ENCODE measurements at regions not wholly inside any gene's neighbourhood (a gene's known extent, or its start where the extent isn't known, plus 50 kb on each side); places are given as distances from the start of the nearest gene placed in this dataset.

DNA sequence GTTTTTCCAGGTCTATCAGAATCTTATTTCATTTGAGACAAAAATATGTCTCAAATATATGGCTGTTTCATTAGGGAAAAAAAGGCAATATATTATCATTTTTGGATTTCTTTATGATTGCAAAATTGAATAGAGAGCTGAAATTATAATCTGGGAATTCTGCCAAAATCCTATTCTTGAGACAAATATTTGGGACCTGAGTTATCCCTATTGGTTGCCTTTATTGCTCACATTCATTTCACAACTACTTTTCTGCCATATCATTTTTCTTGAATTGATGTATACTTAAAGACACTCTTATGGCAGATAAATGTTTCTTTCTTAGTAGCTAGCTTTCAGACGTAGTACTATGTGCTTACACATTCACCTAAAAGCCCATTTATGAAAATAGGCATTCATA, 241.6 kb upstream of the NOVA1 start:
- Mint-ChIP-seq H3K27ac (no peak overlapping the region), H3K4me1 (no peaks in the 10 kb centered on the region), H3K9me3 (ENCODE audit: insufficient read depth) (no peaks in the 10 kb centered on the region), H3K4me3 (no peak overlapping the region), H3K27me3 (no peaks in the 10 kb centered on the region)
- H2AFZ ChIP-seq (ENCODE audit: insufficient read depth, low read depth, low read length, poor library complexity, severe bottlenecking): no peak overlapping the region
- intact Hi-C loops (cut with micrococcal nuclease): no loop called here
- H3K36me3 ChIP-seq (replicated peaks in 1 of 2; ENCODE audit: control extremely low read depth in 1 of 2, control insufficient read depth in 1 of 2, extremely low read depth in 1 of 2, insufficient read depth in 2 of 2, low read length in 1 of 2): no peaks in the 10 kb centered on the region
- ATAC-seq (ENCODE audit: low read depth) (no peak), DNase-seq (no peak)
- no peaks in the 10 kb centered on the region for H3K27me3 ChIP-seq (replicated peaks in 1 of 4; ENCODE audit: control extremely low read depth in 1 of 4, control insufficient read depth in 3 of 4, insufficient read depth in 4 of 4, low read length in 3 of 4)
- ChIA-PET POLR2A (no interaction called here), CTCF (no interaction called here)
- no peak overlapping the region for H3K9ac ChIP-seq (ENCODE audit: low read length)
- no peaks in the 10 kb centered on the region for H3K79me2 ChIP-seq (ENCODE audit: control insufficient read depth, insufficient read depth, low read length)
- no peak overlapping the region for H3K4me2 ChIP-seq (replicated peaks; ENCODE audit: low read depth, low read length, poor library complexity, severe bottlenecking)
- H3K4me1 ChIP-seq (ENCODE audit: control insufficient read depth in 2 of 2, insufficient read depth in 2 of 2, low read length in 2 of 2): no peaks in the 10 kb centered on the region
- no peaks in the 10 kb centered on the region for H4K20me1 ChIP-seq (ENCODE audit: control insufficient read depth, insufficient read depth, low read length, poor library complexity, severe bottlenecking)
- TF ChIP-seq EZH2 (IDR thresholded peaks at IDR 0.05; ENCODE audit: borderline replicate concordance, insufficient read depth, low read depth, low read length, poor library complexity, severe bottlenecking): no peak
- TF ChIP-seq, protein P1, sequence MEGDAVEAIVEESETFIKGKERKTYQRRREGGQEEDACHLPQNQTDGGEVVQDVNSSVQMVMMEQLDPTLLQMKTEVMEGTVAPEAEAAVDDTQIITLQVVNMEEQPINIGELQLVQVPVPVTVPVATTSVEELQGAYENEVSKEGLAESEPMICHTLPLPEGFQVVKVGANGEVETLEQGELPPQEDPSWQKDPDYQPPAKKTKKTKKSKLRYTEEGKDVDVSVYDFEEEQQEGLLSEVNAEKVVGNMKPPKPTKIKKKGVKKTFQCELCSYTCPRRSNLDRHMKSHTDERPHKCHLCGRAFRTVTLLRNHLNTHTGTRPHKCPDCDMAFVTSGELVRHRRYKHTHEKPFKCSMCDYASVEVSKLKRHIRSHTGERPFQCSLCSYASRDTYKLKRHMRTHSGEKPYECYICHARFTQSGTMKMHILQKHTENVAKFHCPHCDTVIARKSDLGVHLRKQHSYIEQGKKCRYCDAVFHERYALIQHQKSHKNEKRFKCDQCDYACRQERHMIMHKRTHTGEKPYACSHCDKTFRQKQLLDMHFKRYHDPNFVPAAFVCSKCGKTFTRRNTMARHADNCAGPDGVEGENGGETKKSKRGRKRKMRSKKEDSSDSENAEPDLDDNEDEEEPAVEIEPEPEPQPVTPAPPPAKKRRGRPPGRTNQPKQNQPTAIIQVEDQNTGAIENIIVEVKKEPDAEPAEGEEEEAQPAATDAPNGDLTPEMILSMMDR (IDR thresholded peaks at IDR 0.05): no peak
- no peak overlapping the region for H3K4me3 ChIP-seq (ENCODE audit: control extremely low read depth in 1 of 5, extremely low read depth in 1 of 5, insufficient read depth in 1 of 5, low read depth in 2 of 5, low read length in 4 of 5)
- WGBS (ENCODE audit: insufficient coverage): no CpG with 5 or more reads among the region's 1 CpG
- H3K9me3 ChIP-seq (ENCODE audit: control extremely low read depth in 1 of 3, control insufficient read depth in 2 of 3, insufficient read depth in 1 of 3, low read length in 2 of 3): no peaks in the 10 kb centered on the region
- H3K27ac ChIP-seq (ENCODE audit: low read length in 2 of 2): no peak overlapping the region

DNA sequence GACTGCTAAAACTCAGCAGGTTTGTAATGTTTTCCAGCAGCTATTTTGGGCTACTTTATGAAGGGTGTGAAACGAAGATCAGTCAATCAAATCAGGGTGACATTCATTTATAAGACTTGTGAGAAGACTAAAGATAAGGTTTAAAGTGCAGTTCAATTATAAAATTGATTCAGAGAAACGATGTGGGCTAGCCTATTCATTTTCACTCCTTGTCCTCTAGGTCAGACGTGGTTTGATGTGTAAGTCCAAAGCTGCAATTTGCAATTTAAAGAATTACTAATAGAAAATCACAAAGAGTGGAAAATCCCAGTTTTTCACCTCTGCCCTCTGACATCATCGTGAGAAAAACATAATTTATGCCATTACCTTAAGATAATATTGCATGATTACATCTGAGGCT, 243.5 kb upstream of the NOVA1 start:
- Mint-ChIP-seq H3K27me3 (no peaks in the 10 kb centered on the region), H3K9me3 (ENCODE audit: insufficient read depth) (no peaks in the 10 kb centered on the region), H3K27ac (no peak overlapping the region), H3K4me1 (no peaks in the 10 kb centered on the region), H3K4me3 (no peak overlapping the region)
- Histone ChIP-seq H2AFZ (ENCODE audit: insufficient read depth, low read depth, low read length, poor library complexity, severe bottlenecking) (no peak overlapping the region), H3K4me2 (replicated peaks; ENCODE audit: low read depth, low read length, poor library complexity, severe bottlenecking) (no peak overlapping the region), H3K27ac (ENCODE audit: low read length in 2 of 2) (no peak overlapping the region), H3K4me3 (ENCODE audit: control extremely low read depth in 1 of 5, extremely low read depth in 1 of 5, insufficient read depth in 1 of 5, low read depth in 2 of 5, low read length in 4 of 5) (no peak overlapping the region), H3K4me1 (ENCODE audit: control insufficient read depth in 2 of 2, insufficient read depth in 2 of 2, low read length in 2 of 2) (no peaks in the 10 kb centered on the region), H3K9me3 (ENCODE audit: control extremely low read depth in 1 of 3, control insufficient read depth in 2 of 3, insufficient read depth in 1 of 3, low read length in 2 of 3) (no peaks in the 10 kb centered on the region), H3K9ac (ENCODE audit: low read length) (no peak overlapping the region), H3K36me3 (replicated peaks in 1 of 2; ENCODE audit: control extremely low read depth in 1 of 2, control insufficient read depth in 1 of 2, extremely low read depth in 1 of 2, insufficient read depth in 2 of 2, low read length in 1 of 2) (no peaks in the 10 kb centered on the region), H3K79me2 (ENCODE audit: control insufficient read depth, insufficient read depth, low read length) (no peaks in the 10 kb centered on the region), H4K20me1 (ENCODE audit: control insufficient read depth, insufficient read depth, low read length, poor library complexity, severe bottlenecking) (no peaks in the 10 kb centered on the region), H3K27me3 (replicated peaks in 1 of 4; ENCODE audit: control extremely low read depth in 1 of 4, control insufficient read depth in 3 of 4, insufficient read depth in 4 of 4, low read length in 3 of 4) (no peaks in the 10 kb centered on the region)
- DNase-seq (no peak), ATAC-seq (ENCODE audit: low read depth) (no peak)
- ChIA-PET CTCF (no interaction called here), POLR2A (no interaction called here)
- TF ChIP-seq EZH2 (IDR thresholded peaks at IDR 0.05; ENCODE audit: borderline replicate concordance, insufficient read depth, low read depth, low read length, poor library complexity, severe bottlenecking): no peak
- TF ChIP-seq, protein P1 (IDR thresholded peaks at IDR 0.05): no peak
- no CpG with 5 or more reads among the region's 4 CpGs for WGBS (ENCODE audit: insufficient coverage)
- intact Hi-C loops (cut with micrococcal nuclease): no loop called here
